ENCODE measurements at regions not wholly inside any gene's neighbourhood (a gene's known extent, or its start where the extent isn't known, plus 50 kb on each side); places are given as distances from the start of the nearest gene placed in this dataset.

DNA sequence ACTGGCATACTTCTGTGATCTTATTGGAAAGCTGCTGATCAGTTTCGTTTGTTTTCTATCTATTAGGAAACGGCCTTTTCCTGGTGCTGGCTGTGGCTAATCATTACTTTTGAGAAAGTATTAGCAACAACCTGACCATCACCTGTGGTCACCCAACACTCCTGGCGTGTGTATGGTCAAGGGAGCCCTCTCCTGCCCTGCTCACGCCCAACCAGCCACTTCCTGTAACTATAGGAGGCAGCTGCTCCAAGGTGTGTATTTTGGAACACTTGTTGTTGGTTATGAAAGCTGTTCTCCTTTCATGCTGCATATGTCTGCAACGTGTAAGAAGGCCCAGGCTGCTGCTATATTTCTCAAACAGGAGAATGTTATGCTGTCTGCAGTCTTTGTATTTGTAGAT, 1582.8 kb downstream of the AACS start:
- no peak for DNase-seq

DNA sequence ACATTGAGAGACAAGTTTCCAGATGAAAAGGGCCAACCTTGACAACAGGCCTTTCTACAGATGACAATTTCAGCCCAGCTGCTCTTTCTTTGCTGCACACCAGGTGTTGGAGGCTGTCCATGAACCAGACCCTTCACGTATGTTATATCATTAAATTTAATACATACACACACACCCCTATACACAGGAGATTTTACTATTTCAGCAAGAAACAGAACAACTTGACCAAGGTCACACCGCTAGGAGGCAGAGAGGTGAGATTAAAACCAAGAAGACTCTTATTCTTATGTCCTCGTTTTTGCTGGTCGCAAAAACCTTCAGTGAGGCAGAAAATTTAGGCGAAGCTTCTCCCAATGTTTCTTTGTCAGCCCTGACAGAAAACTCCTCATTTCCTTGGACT, 1585.9 kb downstream of the AACS start:
- DNase-seq, result no peak

DNA sequence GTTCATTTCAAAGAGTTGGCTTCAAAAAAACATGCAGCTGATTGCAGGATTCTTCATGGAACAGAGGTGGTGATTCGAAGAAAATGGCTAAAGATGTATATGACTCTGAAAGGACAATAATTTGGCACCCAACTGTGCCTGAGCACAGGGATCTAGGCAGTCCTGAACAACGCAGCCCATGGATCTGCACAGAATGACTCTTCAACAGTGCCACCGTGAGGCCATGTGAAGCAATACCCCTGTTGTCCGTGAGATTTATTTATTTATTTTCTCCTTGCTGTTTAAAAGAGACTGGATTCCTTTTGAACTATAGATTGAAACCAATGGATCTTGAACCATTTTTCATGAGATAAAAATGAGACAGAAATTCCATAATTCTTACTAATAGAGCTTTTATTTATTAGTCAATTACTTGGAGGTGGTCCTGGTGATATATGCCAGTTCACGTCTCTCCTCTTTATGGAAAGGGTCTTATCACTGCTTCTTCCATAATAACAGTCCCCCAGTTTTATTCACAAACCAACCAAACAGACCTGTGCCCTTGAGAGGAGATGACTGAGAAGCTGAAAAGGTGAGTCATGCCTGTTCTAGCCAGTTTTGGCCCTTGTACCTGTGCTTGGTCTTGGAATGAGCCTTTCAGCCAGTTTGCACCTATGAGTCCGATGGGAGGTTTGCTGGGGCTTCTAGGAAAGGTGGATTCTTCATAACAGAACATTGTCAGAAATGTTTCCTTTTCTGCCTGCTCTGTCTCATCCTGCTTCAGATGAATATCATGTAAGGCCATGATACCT, 1598.3 kb downstream of the AACS start:
- DNase-seq, result peak; percentile 2 to 45

DNA sequence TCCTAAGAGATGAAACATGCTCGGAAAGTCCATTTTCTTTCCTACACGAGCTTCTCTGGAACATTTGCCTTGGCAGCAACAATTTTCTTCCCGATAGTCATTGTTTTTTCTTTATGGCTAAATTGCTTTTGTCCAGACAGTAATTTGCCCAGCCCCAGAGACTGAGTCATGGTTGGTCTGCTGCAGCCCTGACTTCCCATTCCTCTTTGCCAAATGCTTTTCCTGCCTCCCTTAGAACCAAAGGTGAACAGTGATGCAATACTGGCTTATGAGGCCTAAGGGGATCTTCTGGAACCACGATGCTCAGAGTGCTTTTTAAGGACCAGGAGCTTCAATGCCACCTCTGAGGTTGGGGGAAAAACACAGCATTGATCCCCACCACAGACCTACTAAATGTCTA, 1599.6 kb upstream of the TMEM132C start:
- DNase-seq, result no peak

DNA sequence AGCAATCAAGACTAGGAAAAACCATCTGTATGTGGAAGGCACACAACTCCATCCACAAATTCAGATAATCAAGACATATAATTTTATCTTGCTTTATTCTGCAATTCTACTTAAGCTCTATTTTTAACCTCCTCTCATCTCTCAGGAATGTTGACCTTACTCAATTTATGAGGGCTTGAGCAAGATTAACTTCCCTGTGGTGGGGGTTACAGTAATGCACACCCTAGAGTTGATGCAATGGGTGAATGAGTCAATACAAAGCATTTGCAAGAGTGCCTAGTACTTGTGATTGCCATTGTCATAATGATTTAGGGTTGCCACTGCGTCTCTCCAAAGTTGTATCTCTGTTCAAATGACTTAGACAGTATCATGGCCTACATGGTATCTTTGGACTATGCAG, 1598.4 kb upstream of the TMEM132C start:
- no peak for DNase-seq

DNA sequence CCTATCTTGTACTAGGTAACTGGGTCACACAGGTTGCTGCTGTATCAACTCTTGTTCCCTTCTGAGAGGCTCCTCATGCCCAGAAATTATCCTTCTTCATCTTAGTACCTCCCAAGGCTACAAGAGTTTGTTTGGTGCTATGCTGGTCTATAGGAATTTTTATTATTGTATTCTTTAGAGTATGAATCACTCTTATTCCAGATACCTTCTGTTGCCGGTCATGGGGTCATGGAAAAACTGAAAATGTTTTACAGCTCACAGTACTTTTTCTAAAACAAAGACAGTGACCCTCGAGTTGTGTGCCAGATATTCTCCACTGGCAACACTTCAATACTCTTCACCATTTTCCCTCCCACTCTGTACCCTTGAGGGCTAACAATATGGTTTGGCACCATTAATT, 1598.0 kb upstream of the TMEM132C start:
- DNase-seq, result no peak

DNA sequence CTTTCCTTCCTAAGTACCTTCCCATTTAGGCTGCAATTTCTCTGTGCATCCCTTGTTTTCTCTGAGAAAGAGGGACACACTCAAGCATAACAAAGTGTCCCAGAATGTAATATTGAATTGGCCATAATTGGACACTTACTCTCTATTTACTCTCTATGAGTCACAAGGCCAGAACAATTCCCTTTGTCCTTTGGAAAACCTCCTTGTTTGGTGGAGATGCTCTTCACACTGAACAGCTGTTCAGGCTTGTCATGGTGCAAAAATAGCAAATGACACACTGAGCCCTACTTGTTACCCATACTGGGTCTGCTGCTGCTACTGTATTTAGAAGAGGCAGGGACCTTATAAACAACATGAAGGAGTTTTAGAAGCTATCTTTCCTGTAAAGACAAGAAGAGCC, 1590.5 kb upstream of the TMEM132C start:
- no peak for DNase-seq

DNA sequence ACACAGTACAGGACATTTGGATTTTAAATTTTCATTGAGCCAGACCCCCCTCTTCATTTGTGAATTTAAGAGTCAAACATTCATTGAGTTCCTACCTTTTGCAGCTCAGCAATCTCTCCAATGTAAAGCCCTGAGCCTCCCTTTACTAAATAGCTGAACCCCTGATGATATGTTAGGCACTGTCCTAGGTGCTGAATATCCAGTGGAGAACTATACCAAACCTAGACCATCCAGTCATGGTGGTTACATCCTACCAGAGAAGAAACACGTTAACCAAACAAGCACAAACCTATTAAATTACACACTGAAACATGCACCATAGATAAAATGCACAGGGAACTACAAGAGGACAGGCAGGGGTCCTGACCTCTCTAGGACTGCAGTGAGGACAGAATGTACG, 1585.3 kb upstream of the TMEM132C start:
- DNase-seq, result no peak

DNA sequence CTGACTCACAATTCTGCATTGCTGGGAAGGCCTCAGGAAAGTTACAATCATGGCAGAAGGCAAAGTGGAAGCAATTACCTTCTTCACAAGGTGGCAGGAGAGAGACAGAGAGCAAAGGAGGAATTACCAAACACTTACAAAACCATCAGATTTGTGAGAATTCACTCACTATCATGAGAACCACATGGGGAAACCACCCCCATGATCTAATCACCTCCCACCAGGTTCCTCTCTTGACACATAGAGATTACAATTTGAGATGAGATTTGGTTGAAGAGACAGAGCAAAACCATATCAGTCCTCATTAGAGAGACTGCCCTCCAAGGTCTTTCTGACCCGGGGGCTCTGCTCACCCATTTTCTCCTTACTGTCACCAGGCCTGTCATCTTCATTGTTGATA, 1582.3 kb upstream of the TMEM132C start:
- DNase-seq, result no peak

DNA sequence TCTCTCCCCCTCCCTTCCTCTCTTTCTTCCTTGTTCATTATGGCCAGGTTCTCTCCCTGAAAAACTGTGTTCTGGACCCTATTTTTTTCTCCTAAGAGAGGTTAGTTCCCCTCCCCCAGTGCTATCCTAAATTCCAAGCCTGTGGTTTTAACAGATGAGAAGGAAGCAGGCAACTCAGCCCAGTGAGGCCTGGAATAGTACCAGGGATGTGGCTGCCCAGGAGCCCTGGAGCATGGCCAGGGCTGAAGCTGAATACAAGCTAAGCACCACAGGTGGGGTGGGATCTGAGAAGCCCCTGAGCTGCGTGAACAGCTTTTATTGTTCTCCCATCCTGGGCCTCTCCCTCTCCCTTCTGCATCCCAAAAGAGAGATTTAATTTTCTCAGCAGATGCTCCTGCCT, 1581.3 kb upstream of the TMEM132C start:
- no peak for DNase-seq

DNA sequence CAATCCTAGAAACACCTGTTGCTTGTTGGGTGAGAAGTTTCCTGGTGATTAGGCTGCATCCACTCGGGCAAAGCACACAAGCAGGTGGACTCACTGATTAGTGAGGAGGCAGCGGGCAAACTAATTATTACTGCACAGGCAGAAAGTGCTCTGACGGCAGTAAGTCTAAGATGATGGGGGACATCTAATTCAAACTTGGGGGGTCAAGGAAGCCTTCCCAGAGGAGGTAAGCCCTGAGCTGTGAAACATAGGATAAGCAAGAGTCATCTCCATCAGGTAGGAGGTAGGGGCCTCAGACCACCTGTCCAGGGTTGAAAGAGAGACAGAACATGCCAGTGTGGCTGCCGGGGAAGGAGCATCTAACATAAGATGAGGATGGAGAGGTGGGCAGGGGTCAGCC, 1578.4 kb upstream of the TMEM132C start:
- DNase-seq, result no peak

DNA sequence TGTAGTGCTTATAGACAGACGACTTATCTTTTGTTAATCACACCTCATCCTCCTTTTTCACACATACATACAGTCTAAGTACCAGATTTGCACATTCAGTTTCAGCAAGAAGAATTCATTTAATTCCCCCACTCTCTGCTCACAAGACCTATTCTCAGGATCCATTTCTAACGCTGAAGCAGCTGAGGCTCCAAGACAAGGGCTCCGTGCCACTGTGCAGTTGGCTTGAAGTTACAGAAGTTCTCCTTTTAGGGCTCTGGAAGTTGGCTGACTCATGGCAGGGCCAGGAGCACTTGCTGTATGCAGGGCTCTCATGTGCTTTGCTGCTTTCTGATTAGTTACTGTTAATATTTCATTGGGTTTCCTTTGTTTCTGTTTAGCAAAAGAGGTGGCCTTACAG, 1566.9 kb upstream of the TMEM132C start:
- no peak for DNase-seq

DNA sequence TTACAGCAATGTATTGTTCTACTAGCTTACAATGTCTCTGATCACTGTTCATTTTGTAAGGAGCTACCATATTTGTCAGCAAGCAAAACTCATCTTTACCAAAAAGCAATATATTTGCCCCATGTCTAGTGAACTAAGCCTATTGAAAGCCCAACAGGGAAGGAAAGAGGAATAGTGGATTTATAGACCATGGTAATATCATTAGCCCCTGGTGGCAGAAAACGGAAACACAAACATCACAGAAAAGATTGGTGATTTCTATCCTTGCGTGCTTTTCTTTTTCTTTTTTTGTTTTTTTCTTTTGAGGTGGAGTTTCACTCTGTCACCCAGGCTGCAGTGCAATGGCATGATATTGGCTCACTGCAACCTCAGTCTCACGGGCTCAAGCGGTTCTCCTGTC, 1562.4 kb upstream of the TMEM132C start:
- no peak for DNase-seq

DNA sequence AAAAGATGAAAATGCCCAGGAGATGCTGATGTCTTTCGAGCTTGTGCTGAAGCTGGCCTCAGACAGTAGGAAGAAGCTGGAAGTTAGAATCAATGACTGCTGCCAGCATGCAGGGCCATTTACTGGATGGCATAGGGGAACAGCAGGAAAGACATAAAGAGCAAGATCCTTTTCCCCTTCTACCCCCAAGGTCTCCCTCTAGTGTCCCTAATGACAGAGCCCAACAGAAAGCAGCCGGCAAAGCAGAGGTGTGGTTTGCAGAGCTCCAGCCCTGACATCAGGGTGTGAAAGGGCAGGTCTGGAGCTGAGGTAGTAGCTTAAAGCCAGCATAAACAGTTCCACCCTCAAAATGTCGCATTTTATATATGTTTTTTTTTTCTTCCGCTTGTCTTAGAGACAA, 1560.7 kb upstream of the TMEM132C start:
- DNase-seq, result no peak

DNA sequence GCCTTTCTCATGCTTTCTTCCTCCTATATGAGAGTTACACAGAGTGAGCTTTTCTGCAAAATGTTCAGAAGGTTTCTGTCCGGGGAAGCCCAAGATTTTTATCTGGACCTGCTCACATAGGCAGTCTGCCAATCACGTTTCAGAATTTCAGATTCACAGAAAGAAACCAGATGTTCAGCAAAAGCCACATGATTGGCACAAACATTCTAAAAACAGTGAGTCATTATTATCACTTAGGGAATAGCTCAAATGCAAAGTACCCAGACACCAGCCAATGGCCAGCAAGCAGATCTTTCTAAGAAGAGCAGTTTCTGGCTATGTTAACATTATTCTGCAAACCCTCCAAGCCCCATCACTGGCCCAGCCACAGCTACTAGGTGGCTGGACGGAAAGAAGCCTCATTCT, 1558.5 kb upstream of the TMEM132C start:
- DNase-seq, result no peak

DNA sequence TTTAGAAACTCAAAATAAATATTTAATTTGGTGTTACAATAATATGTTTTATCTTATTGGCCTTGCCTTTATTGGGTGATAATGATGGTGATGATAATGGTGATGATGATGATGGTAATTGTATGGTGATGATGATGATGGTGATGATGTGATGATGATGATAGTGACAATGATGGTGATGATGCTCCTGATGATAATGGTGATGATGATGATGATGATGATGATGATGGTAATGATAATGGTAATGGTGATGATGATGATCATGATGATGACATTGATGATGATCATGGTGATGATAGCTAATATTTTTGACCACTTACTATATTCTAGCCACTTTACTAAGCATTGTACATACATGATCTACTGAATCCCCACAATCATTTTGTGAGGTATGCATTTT, 1548.6 kb upstream of the TMEM132C start:
- no peak for DNase-seq

DNA sequence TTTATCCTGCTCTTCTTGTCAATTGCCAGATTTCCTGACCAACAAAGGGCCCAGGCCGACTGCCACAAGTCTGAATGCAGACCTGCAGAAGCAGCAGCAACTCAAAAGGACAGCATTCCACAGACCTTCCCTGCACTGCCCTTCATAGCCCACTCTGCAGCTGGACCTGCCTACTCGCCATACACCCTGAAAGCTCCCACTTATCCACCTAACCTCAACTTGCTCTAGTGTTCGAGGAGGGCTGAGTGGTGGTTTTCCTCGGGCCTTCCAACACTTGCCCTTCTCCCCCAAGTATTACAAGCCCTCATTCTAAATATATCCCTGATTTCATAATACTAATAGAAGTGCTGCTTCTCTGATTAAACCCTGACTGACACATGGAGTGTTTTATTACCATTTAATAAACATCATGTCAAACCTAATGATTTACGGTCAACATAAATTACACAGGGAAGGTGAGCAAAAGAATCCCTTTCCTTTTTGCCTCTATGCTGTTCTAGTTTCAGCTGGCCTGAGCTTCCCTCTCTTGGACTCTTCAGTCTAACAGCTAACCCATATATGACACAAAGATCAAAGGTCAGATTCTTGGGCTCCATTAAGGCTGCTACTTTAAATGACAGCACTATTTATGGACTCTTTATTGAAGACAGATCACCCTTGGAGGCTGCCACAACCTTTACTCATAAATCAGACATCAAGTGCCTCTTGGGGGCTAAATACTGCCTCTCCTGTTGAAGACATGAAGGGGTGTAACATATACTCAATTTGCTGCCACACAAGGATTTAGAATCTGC, 1546.9 kb upstream of the TMEM132C start:
- DNase-seq, result no peak

DNA sequence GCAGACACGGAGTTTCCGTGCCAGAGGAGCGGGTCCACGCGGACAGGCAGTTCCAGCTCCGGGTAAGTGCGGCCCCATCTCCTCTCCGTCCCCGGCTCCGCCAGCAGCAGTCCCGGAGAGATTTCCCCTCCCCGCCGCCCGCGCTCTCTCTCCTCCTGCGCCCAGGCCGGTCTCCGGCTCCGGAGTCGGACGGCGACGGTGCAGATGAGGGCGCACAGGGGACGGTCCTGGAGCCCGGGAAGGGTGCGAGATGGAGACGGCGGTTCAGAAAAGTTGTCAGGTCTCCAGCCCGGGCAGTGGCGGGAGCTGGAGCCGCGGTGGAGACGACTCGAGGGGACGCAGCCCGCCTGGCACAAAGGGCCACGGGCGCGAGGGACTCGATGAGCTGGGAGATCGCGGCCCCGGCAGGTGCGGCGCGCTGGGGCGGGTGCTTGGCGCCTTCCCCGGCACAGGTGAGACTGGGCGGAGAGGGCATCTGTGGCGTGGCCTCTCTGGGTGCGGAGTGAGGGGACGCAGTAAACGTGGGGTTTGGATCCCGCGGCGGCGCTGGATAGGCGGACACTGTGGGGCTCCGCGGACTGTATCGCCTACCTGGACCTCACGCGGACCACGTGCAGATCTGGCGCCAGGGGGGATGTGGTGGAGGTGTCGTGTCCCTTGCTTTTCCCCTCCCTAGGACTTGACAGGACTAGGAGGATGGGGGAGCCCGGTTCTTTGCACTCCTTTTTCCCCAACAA, 1540.3 kb upstream of the TMEM132C start:
- no peak for DNase-seq

DNA sequence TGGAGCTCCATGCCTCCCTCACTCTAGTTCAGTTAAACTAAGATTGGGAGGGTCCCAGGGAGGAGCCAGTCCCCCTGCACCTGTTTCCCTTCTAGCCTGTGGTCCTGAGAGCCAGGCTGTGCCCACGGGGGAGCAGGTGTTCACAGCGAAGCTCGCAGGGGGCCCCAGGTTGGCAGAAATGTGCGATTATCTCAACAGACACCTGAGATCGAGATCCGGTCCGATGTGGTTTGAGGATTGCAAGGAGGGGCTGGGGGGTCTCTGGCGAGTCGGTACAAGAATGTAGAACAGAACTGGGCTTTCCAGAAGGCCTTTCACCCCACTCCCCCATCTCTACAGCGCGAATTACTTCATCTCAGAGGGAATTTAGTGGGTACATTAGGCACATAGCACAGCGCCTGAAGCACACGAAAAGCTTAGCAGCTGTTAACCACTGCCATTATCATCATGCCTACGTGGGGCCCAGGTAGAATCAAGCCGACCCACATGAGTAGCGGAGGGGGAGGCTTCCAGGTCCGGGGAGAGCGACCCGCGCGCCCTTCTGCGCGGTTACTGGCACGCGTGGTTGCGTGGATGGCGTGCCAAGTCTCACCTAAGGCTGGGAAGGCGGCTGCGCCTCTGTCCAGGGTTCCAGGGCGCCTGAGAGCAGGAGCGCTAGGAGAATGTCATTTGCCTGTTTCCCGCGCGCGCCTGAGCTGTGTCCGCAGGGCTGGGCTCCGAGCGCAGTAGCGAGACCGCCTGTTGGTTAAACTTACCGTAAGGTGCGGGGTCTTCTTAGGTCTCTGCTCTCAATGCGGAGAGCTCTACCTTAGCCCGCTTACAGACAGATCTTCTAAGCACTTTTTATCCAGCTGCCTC, 1539.5 kb upstream of the TMEM132C start:
- DNase-seq, result no peak

DNA sequence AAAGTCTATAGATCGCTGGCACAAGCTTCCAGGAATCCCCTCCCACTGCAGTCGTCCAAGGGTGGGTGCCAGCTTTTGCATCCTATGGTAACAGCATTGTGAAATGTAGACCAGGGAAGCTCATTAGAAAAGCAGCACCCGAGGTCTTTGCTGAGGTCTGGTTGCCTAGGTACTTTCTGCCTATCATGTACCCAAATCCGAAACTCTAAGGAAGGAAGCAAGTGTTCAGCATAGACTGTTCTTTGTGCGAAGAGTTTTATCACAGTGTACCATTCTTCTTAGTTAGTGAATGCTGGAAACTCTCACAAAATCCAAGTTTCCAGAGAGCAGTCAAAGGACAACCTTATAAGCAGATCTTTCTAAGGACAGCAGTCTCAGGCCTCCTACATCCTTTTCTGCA, 1532.7 kb upstream of the TMEM132C start:
- DNase-seq, result no peak

DNA sequence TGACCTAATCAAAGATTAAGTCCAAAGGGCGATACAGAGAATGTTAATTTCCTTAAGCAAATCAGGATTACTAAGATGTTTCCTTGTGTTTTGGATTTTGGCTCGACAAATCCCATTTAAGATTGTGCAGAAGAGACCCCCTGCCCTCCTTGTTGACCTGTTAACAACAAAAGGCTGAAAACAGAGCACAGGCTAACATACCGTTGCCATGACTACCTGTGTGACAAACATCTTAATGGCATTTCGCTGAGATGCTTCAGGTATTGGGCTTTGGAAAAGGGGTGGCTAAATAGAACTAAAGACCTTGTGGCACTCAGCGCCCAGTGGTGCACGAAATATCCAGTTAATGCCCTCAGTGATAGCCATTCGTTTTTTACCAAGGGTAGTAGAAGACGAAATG, 1532.3 kb upstream of the TMEM132C start:
- no peak for DNase-seq

DNA sequence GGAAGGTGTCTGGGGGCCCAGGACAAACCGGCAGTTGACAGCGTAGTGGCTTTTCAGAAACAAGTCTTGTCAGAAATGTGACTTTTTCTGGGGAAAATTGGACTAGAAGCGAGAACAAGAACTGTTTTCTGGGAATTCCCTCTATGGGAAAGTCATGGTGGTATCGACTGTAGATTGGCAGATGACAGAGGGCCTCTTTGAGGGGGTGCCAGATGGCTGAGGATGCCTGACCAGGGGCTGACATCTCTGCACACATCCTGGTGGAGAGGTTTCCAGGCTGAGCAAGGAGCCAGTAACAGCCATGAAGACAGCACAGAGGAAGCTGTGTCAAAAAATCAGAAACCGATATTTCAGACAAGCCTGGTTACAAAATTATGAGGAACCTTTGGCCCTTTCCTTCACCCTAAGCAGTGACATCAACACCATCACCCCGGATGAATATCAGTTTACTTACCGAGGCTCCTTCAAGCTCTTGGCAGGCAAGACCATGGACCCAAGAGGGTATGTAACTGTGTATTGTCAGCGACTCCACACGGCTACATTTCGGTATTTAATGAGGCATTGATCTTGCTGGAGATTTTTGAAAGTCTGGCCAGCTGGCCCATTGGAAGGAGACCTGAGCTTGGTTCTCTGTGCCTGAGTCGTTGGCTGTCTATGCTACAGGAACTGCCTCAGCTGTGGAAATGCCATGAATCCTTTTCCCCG, 1525.3 kb upstream of the TMEM132C start:
- no peak for DNase-seq

Data from Kasumi-1 (cell line).